SK-N-SH (cell line): ENCODE measurements at regions not wholly inside any gene's neighbourhood (a gene's known extent, or its start where the extent isn't known, plus 50 kb on each side); places are given as distances from the start of the nearest gene placed in this dataset.

Source experiments
- CTCF ChIP-seq: fragments of 200-600 bp; sonication (generic); IDR thresholded peaks from 2 replicates; pipeline ENCODE4 v1.6.1; 2017; ENCODE audit warnings: antibody characterized with exemption, mild to moderate bottlenecking, moderate library complexity
- EP300 ChIP-seq, 2 experiments: IDR thresholded peaks; 2 replicates each; pipeline versions ENCODE4 v1.4.0 to v1.6.1; 2012; ENCODE audit warnings: borderline replicate concordance in 1 of 2, low read depth in 1 of 2, low read length in 1 of 2
- FOXJ3 ChIP-seq: sonication (generic); formaldehyde crosslinking; IDR thresholded peaks from 2 replicates; pipeline ENCODE4 v1.5.1; 2020; ENCODE audit warnings: mild to moderate bottlenecking, missing genetic modification reagents
- FOXM1 ChIP-seq: IDR thresholded peaks from 2 replicates; pipeline ENCODE4 v1.4.0; 2012; ENCODE audit warnings: low read depth, mild to moderate bottlenecking
- GABPA ChIP-seq: IDR thresholded peaks from 2 replicates; pipeline ENCODE4 v1.4.0; 2012; ENCODE audit warnings: low read depth, mild to moderate bottlenecking
- MAX ChIP-seq: IDR thresholded peaks from 2 replicates; pipeline ENCODE4 v1.4.0; 2012; ENCODE audit warnings: low read depth
- MEF2A ChIP-seq: IDR thresholded peaks from 2 replicates; pipeline ENCODE4 v1.4.0; 2012; ENCODE audit warnings: low read depth, borderline replicate concordance
- MXI1 ChIP-seq: IDR thresholded peaks from 2 replicates; pipeline ENCODE4 v1.6.1; 2012; ENCODE audit warnings: mild to moderate bottlenecking, low read depth, low read length, improper control_type of control experiment
- POLR2AphosphoS5 ChIP-seq: IDR thresholded peaks from 2 replicates; pipeline ENCODE4 v1.6.1; 2012; ENCODE audit warnings: low read depth, low read length
- SIN3A ChIP-seq: IDR thresholded peaks from 2 replicates; pipeline ENCODE4 v1.6.1; 2012; ENCODE audit warnings: low read depth, mild to moderate bottlenecking, low read length, moderate library complexity, borderline replicate concordance
- SMC3 ChIP-seq: IDR thresholded peaks from 2 replicates; pipeline ENCODE4 v1.6.1; 2012; ENCODE audit warnings: low read depth, low read length, improper control_type of control experiment
- TAF1 ChIP-seq: IDR thresholded peaks from 2 replicates; pipeline ENCODE4 v1.6.1; 2012; ENCODE audit warnings: low read depth, mild to moderate bottlenecking, low read length, moderate library complexity, borderline replicate concordance
- TCF12 ChIP-seq: IDR thresholded peaks from 2 replicates; pipeline ENCODE4 v1.4.0; 2012
- USF2 ChIP-seq: fragments of 150-350 bp; IDR thresholded peaks from 2 replicates; pipeline ENCODE4 v1.6.1; 2017; ENCODE audit warnings: antibody characterized with exemption, low read length, low read depth, borderline replicate concordance

- TF ChIP-seq CTCF, result no peak
- no peak for TF ChIP-seq FOXM1
- no peak for TF ChIP-seq EP300 (IDR thresholded peaks at IDR 0.05; ENCODE audit: borderline replicate concordance in 1 of 2, low read depth in 1 of 2, low read length in 1 of 2)
- no peak for TF ChIP-seq SIN3A
- TF ChIP-seq TCF12, result no peak
- TF ChIP-seq MXI1, result no peak
- no peak for TF ChIP-seq USF2
- no peak for TF ChIP-seq GABPA
- no peak for TF ChIP-seq SMC3
- no peak for TF ChIP-seq FOXJ3 (CRISPR knock-in tag)
- TF ChIP-seq MEF2A, result no peak
- no peak for TF ChIP-seq MAX
- no peak for TF ChIP-seq POLR2AphosphoS5
- TF ChIP-seq TAF1, result no peak
Measured at GRCh38 chr4:96383349-96383748, 543.5 kb downstream of the PDHA2 start.
